ENCODE measurements at regions not wholly inside any gene's neighbourhood (a gene's known extent, or its start where the extent isn't known, plus 50 kb on each side); places are given as distances from the start of the nearest gene placed in this dataset.

DNA sequence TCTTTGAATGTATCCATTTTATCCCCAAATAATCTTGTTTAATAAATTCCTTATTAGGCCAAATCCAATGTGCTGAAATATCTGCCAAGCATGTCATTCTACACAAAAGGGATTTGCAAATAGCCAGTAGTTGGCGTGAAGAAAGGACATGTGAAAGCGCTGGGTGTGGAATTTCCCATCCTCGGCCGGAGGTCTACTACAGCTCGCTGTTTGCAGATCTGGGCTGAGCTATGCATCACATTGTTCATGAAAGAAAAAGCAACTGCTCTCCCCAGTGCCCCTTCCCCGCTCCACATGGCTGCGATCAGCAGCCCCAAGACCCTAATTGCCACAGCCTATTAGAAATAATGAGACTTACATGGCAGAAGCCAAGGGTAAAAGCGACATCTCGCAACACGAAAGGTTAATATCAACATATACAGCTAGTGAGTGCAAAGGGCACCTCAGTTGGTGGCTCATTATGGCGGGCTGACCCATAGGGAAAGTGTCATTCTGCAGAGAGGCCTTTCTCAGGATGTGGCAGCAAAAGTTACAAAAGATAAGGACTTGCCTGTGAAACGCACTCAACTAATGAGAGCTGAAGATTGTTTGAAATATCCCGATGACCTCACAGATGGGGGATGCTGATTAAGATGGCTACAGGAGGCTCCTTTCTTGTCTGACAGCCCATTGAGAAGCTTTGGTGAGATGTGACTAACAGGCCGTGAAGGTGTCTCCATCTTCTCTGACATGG, 126.9 kb upstream of the CYP1B1 start:
- Histone ChIP-seq H3K4me3 (replicated peaks; ENCODE audit: low read depth, low read length) (no peak overlapping the region), H3K27me3 (replicated peaks; ENCODE audit: control insufficient read depth, insufficient read depth, low read length) (no peaks in the 10 kb centered on the region; the same call in 1 of the 2 replicates), H3K36me3 (ENCODE audit: control insufficient read depth, insufficient read depth, low read length) (no peaks in the 10 kb centered on the region)
- no peak for DNase-seq (ENCODE audit: extremely low read depth, insufficient read length)
- TF ChIP-seq, protein P1, sequence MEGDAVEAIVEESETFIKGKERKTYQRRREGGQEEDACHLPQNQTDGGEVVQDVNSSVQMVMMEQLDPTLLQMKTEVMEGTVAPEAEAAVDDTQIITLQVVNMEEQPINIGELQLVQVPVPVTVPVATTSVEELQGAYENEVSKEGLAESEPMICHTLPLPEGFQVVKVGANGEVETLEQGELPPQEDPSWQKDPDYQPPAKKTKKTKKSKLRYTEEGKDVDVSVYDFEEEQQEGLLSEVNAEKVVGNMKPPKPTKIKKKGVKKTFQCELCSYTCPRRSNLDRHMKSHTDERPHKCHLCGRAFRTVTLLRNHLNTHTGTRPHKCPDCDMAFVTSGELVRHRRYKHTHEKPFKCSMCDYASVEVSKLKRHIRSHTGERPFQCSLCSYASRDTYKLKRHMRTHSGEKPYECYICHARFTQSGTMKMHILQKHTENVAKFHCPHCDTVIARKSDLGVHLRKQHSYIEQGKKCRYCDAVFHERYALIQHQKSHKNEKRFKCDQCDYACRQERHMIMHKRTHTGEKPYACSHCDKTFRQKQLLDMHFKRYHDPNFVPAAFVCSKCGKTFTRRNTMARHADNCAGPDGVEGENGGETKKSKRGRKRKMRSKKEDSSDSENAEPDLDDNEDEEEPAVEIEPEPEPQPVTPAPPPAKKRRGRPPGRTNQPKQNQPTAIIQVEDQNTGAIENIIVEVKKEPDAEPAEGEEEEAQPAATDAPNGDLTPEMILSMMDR (IDR thresholded peaks at IDR 0.05; ENCODE audit: insufficient read depth, low read length, poor library complexity, severe bottlenecking), result no peak

DNA sequence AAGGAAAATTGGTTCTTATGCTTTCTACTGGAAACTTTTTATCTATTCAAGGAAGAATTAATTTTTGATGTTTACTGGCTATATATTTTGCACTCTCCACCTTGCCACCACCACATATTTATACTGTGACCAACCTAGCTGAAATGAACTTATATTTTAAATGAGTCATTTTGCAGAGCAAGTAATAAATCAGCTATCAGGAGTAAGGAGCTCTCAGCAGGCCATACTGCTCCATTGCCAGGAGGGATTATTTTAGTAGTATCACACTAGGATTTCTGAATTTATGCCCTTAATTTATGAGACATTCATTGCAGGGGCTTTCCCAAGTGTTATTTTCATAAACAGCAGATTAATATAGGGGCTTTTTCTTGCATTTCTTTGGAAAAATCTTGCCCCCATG, 125.8 kb upstream of the CYP1B1 start:
- TF ChIP-seq, protein P1 (IDR thresholded peaks at IDR 0.05; ENCODE audit: insufficient read depth, low read length, poor library complexity, severe bottlenecking), result no peak
- Histone ChIP-seq H3K4me3 (replicated peaks; ENCODE audit: low read depth, low read length) (no peak overlapping the region), H3K27me3 (replicated peaks; ENCODE audit: control insufficient read depth, insufficient read depth, low read length) (no peaks in the 10 kb centered on the region; the same call in 1 of the 2 replicates), H3K36me3 (ENCODE audit: control insufficient read depth, insufficient read depth, low read length) (no peaks in the 10 kb centered on the region)
- DNase-seq (ENCODE audit: extremely low read depth, insufficient read length), result no peak

DNA sequence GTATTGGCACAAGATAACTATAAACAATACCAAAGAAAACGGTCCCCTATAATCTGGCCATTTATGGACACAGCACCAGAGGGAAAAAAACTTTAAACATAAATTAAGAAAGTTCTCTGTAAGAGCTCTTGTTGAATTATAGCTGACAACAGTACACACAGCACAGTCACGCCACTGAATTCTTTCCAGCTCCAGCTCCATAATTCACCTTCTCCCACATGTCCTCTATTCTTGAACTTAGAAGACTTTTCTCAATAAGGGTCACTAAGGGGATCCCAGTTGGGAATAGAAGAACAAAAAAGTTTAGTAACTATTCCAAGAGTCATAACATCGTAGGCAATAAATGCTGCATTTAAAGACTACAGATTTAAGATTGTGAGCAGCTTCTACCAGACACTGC, 124.6 kb upstream of the CYP1B1 start:
- TF ChIP-seq, protein P1 (IDR thresholded peaks at IDR 0.05; ENCODE audit: insufficient read depth, low read length, poor library complexity, severe bottlenecking), result no peak
- no peaks in the 10 kb centered on the region for H3K36me3 ChIP-seq (ENCODE audit: control insufficient read depth, insufficient read depth, low read length)
- H3K4me3 ChIP-seq (replicated peaks; ENCODE audit: low read depth, low read length), result no peak overlapping the region
- DNase-seq (ENCODE audit: extremely low read depth, insufficient read length), result no peak
- no peaks in the 10 kb centered on the region; the same call in 1 of the 2 replicates for H3K27me3 ChIP-seq (replicated peaks; ENCODE audit: control insufficient read depth, insufficient read depth, low read length)

- H3K4me3 ChIP-seq (replicated peaks; ENCODE audit: low read depth, low read length), result no peak overlapping the region
- no peaks in the 10 kb centered on the region for H3K36me3 ChIP-seq (ENCODE audit: control insufficient read depth, insufficient read depth, low read length)
- H3K27me3 ChIP-seq (replicated peaks; ENCODE audit: control insufficient read depth, insufficient read depth, low read length), result no peaks in the 10 kb centered on the region; the same call in 1 of the 2 replicates
- TF ChIP-seq, protein P1 (IDR thresholded peaks at IDR 0.05; ENCODE audit: insufficient read depth, low read length, poor library complexity, severe bottlenecking), result no peak
- no peak for DNase-seq (ENCODE audit: extremely low read depth, insufficient read length)
Observed at GRCh38 chr2:38199127-38199526, 123.2 kb upstream of the CYP1B1 start.

DNA sequence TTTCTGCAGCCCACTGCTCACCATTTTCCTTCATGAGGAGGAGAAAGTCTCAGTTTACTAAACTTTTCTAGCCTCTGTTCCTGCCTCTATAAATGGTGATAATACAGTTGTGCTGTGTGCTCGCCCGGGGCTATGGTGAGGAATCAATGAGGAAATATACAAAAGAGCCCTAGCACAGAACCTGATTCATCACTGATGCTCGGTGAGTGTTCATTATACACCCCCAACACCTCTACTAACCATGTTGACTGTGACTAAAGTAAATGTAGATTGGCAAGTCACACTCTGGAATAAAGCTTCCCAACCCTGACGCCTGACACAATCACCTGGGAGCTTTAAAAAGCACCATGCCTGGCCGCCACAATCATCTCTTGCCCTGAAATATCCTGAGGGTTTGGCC, 118.8 kb upstream of the CYP1B1 start:
- TF ChIP-seq, protein P1 (IDR thresholded peaks at IDR 0.05; ENCODE audit: insufficient read depth, low read length, poor library complexity, severe bottlenecking), result no peak
- no peak for DNase-seq (ENCODE audit: extremely low read depth, insufficient read length)
- H3K36me3 ChIP-seq (ENCODE audit: control insufficient read depth, insufficient read depth, low read length), result no peaks in the 10 kb centered on the region
- no peaks in the 10 kb centered on the region; the same call in 1 of the 2 replicates for H3K27me3 ChIP-seq (replicated peaks; ENCODE audit: control insufficient read depth, insufficient read depth, low read length)
- no peak overlapping the region for H3K4me3 ChIP-seq (replicated peaks; ENCODE audit: low read depth, low read length)
